ENCODE measurements at regions not wholly inside any gene's neighbourhood (a gene's known extent, or its start where the extent isn't known, plus 50 kb on each side); places are given as distances from the start of the nearest gene placed in this dataset.

GRCh38 chr3:140791368-140791767 lies 113.5 kb downstream of the TRIM42 start:
- TF ChIP-seq EP300 (IDR thresholded peaks at IDR 0.05; ENCODE audit: borderline replicate concordance), result no peak
- no peak for TF ChIP-seq NFIC (IDR thresholded peaks at IDR 0.05)
- no peak for TF ChIP-seq TCF12 (IDR thresholded peaks at IDR 0.05; ENCODE audit: low read depth)
- TF ChIP-seq RAD21 (IDR thresholded peaks at IDR 0.05; ENCODE audit: low read depth), result no peak
- TF ChIP-seq CREB1 (IDR thresholded peaks at IDR 0.05; ENCODE audit: low read depth), result no peak
- TF ChIP-seq FOXM1 (IDR thresholded peaks at IDR 0.05; ENCODE audit: borderline replicate concordance, low read depth), result no peak
- TF ChIP-seq TEAD4 (IDR thresholded peaks at IDR 0.05), result no peak
- no peak for TF ChIP-seq MAX (IDR thresholded peaks at IDR 0.05)
- TF ChIP-seq TAF1 (IDR thresholded peaks at IDR 0.05; ENCODE audit: low read depth), result no peak
- TF ChIP-seq CEBPB (IDR thresholded peaks at IDR 0.05), result no peak
- TF ChIP-seq EGR1 (IDR thresholded peaks at IDR 0.05), result no peak
- TF ChIP-seq ZBTB7A (IDR thresholded peaks at IDR 0.05; ENCODE audit: low read depth), result no peak
- no peak for TF ChIP-seq REST (IDR thresholded peaks at IDR 0.05; ENCODE audit: low read depth)
- TF ChIP-seq USF1 (IDR thresholded peaks at IDR 0.05), result no peak
- no peak for TF ChIP-seq YY1 (IDR thresholded peaks at IDR 0.05; ENCODE audit: low read depth)

GRCh38 chr3:140794507-140794906 lies 116.6 kb downstream of the TRIM42 start:
- TF ChIP-seq REST (IDR thresholded peaks at IDR 0.05; ENCODE audit: low read depth) (no peak), EP300 (IDR thresholded peaks at IDR 0.05; ENCODE audit: borderline replicate concordance) (no peak), TAF1 (IDR thresholded peaks at IDR 0.05; ENCODE audit: low read depth) (no peak), ZBTB7A (IDR thresholded peaks at IDR 0.05; ENCODE audit: low read depth) (no peak)

GRCh38 chr3:140809316-140809715 lies 131.5 kb downstream of the TRIM42 start:
- TF ChIP-seq CREB1 (IDR thresholded peaks at IDR 0.05; ENCODE audit: low read depth), result no peak
- TF ChIP-seq USF1 (IDR thresholded peaks at IDR 0.05), result no peak
- TF ChIP-seq RAD21 (IDR thresholded peaks at IDR 0.05; ENCODE audit: low read depth), result no peak
- no peak for TF ChIP-seq YY1 (IDR thresholded peaks at IDR 0.05; ENCODE audit: low read depth)
- TF ChIP-seq FOXM1 (IDR thresholded peaks at IDR 0.05; ENCODE audit: borderline replicate concordance, low read depth), result no peak
- TF ChIP-seq NFIC (IDR thresholded peaks at IDR 0.05), result no peak
- no peak for TF ChIP-seq TAF1 (IDR thresholded peaks at IDR 0.05; ENCODE audit: low read depth)
- no peak for TF ChIP-seq EP300 (IDR thresholded peaks at IDR 0.05; ENCODE audit: borderline replicate concordance)
- no peak for TF ChIP-seq TEAD4 (IDR thresholded peaks at IDR 0.05)

GRCh38 chr3:140816372-140817195 lies 125.1 kb upstream of the SLC25A36 start:
- TF ChIP-seq FOXM1 (IDR thresholded peaks at IDR 0.05; ENCODE audit: borderline replicate concordance, low read depth), result no peak
- no peak for TF ChIP-seq RAD21 (IDR thresholded peaks at IDR 0.05; ENCODE audit: low read depth)
- TF ChIP-seq USF1 (IDR thresholded peaks at IDR 0.05), result no peak
- no peak for TF ChIP-seq MAX (IDR thresholded peaks at IDR 0.05)
- TF ChIP-seq CEBPB (IDR thresholded peaks at IDR 0.05), result no peak
- no peak for TF ChIP-seq TCF12 (IDR thresholded peaks at IDR 0.05; ENCODE audit: low read depth)
- no peak for TF ChIP-seq TAF1 (IDR thresholded peaks at IDR 0.05; ENCODE audit: low read depth)
- TF ChIP-seq EP300 (IDR thresholded peaks at IDR 0.05; ENCODE audit: borderline replicate concordance), result no peak
- TF ChIP-seq TEAD4 (IDR thresholded peaks at IDR 0.05), result no peak
- TF ChIP-seq EGR1 (IDR thresholded peaks at IDR 0.05), result no peak
- TF ChIP-seq YY1 (IDR thresholded peaks at IDR 0.05; ENCODE audit: low read depth), result no peak
- TF ChIP-seq NFIC (IDR thresholded peaks at IDR 0.05), result no peak
- no peak for TF ChIP-seq REST (IDR thresholded peaks at IDR 0.05; ENCODE audit: low read depth)
- TF ChIP-seq ZBTB7A (IDR thresholded peaks at IDR 0.05; ENCODE audit: low read depth), result no peak
- no peak for TF ChIP-seq CREB1 (IDR thresholded peaks at IDR 0.05; ENCODE audit: low read depth)

Measured in Ishikawa (cell line).